Activated B cell treated with CpG ODN at 0.5 μM for 24 hours (primary cell): ENCODE measurements at regions not wholly inside any gene's neighbourhood (a gene's known extent, or its start where the extent isn't known, plus 50 kb on each side); places are given as distances from the start of the nearest gene placed in this dataset.

Experiments
- ATAC-seq: fragments of 200-7000 bp; cut with Tn5 transposase; one replicate; pipeline ENCODE4 v1.10.0; 2021; ENCODE audit warnings: low read depth, mild to moderate bottlenecking, moderate library complexity
- CTCF ChIA-PET: fragments of 350-600 bp; sonication (Branson Sonifier 250); formaldehyde crosslinking; loops from one replicate; lab custom pipeline; 2021; ENCODE audit warnings: antibody characterized with exemption; lab: Charles Lee
- POLR2A ChIA-PET: fragments of 350-600 bp; sonication (Branson Sonifier 250); formaldehyde crosslinking; loops from one replicate; lab custom pipeline; 2021; ENCODE audit warnings: antibody characterized with exemption; lab: Charles Lee
- DNase-seq: peaks from one replicate; pipeline ENCODE4 v3.0.0; 2022
- H3K27ac Mint-ChIP-seq: one replicate; pipeline ENCODE4 v1.8.0; 2020; ENCODE audit warnings: mixed read lengths
- H3K27me3 Mint-ChIP-seq: one replicate; pipeline ENCODE4 v1.8.0; 2021; ENCODE audit warnings: mixed read lengths
- H3K36me3 Mint-ChIP-seq: one replicate; pipeline ENCODE4 v1.8.0; 2021; ENCODE audit warnings: low read depth, mixed read lengths
- H3K4me1 Mint-ChIP-seq: one replicate; pipeline ENCODE4 v1.8.0; 2021; ENCODE audit warnings: mixed read lengths
- H3K4me3 Mint-ChIP-seq: one replicate; pipeline ENCODE4 v1.8.0; 2020; ENCODE audit warnings: mild to moderate bottlenecking, mixed read lengths
- H3K9me3 Mint-ChIP-seq: one replicate; pipeline ENCODE4 v1.8.0; 2020; ENCODE audit warnings: mixed read lengths
- CTCF ChIP-seq: fragments of 200-600 bp; IDR thresholded peaks from one replicate; pipeline ENCODE4 v1.8.0; 2022; ENCODE audit warnings: antibody characterized with exemption, mild to moderate bottlenecking
- intact Hi-C: fragments of 100-400 bp; cut with micrococcal nuclease; formaldehyde crosslinking; loops from one replicate; pipeline ENCODE4 v1.15.1; 2024

DNA sequence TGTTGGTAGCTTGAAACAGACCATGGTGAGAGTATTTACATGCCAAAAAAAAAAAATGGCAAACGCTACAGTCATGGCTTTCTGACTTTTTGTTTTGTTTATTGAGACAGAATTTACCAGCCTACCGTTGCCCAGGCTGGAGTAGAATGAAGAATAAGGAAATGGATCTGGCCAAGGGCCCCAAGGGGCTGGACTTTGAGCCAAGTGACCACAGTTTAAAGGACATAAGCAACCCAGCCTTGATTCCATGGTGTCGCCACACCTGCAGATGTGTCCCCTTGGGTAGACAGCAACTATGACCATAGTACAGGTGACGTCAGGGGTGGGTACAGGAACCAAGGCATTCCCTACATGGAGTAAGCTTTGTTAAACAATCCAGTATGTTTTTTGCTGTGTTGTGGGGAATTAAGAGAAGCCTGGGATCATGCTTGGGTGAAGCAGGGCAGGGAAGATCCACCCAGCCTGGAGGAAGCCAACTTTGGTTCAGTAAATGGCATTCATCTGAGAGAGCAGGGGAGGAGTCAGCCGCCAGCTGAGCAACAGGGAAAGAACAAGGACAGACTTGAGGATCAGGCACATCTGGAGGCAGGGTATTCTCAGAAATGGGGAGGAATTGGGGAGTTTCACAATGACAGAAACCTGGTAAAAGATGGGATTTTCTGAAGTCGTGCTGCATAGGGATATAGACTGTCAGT, 110.3 kb upstream of the SH3BP4 start:
- intact Hi-C loops, result no loop called here
- DNase-seq (no peak), ATAC-seq (no peak)
- Mint-ChIP-seq H3K36me3 (no peaks in the 10 kb centered on the region), H3K27me3 (peaks cover 17% of the 10 kb centered on the region), H3K4me1 (no peaks in the 10 kb centered on the region), H3K9me3 (no peaks in the 10 kb centered on the region), H3K4me3 (no peak overlapping the region), H3K27ac (no peak overlapping the region)
- ChIA-PET POLR2A (no interaction called here), CTCF (no interaction called here)
- TF ChIP-seq CTCF, result no peak

- DNase-seq (no peak), ATAC-seq (no peak)
- no peaks in the 10 kb centered on the region for H3K4me1 Mint-ChIP-seq
- no peaks in the 10 kb centered on the region for H3K9me3 Mint-ChIP-seq
- no peak overlapping the region for H3K27ac Mint-ChIP-seq
- ChIA-PET POLR2A (no interaction called here), CTCF (no interaction called here)
- TF ChIP-seq CTCF, result no peak
- intact Hi-C loops, result no loop called here
- no peak overlapping the region for H3K4me3 Mint-ChIP-seq
- H3K36me3 Mint-ChIP-seq, result no peaks in the 10 kb centered on the region
- peaks cover 17% of the 10 kb centered on the region for H3K27me3 Mint-ChIP-seq
Measured at GRCh38 chr2:234840336-234840735, 111.5 kb upstream of the SH3BP4 start.

- H3K9me3 Mint-ChIP-seq, result no peaks in the 10 kb centered on the region
- peaks cover 17% of the 10 kb centered on the region for H3K27me3 Mint-ChIP-seq
- no peak overlapping the region for H3K27ac Mint-ChIP-seq
- TF ChIP-seq CTCF, result no peak
- H3K4me1 Mint-ChIP-seq, result no peaks in the 10 kb centered on the region
- DNase-seq (no peak), ATAC-seq (no peak)
- no peaks in the 10 kb centered on the region for H3K36me3 Mint-ChIP-seq
- intact Hi-C loops, result no loop called here
- H3K4me3 Mint-ChIP-seq, result no peak overlapping the region
- CTCF ChIA-PET, result no interaction called here
- POLR2A ChIA-PET, result no interaction called here
Measured at GRCh38 chr2:234839285-234839684, 112.5 kb upstream of the SH3BP4 start.

- DNase-seq (no peak), ATAC-seq (no peak)
- Mint-ChIP-seq H3K4me3 (no peak overlapping the region), H3K9me3 (no peaks in the 10 kb centered on the region), H3K4me1 (no peaks in the 10 kb centered on the region), H3K36me3 (no peaks in the 10 kb centered on the region), H3K27me3 (peaks cover 10% of the 10 kb centered on the region), H3K27ac (no peak overlapping the region)
- intact Hi-C loops, result no loop called here
- ChIA-PET POLR2A (no interaction called here), CTCF (no interaction called here)
- no peak for TF ChIP-seq CTCF
Measured at GRCh38 chr2:234836271-234836670, 115.5 kb upstream of the SH3BP4 start.

DNA sequence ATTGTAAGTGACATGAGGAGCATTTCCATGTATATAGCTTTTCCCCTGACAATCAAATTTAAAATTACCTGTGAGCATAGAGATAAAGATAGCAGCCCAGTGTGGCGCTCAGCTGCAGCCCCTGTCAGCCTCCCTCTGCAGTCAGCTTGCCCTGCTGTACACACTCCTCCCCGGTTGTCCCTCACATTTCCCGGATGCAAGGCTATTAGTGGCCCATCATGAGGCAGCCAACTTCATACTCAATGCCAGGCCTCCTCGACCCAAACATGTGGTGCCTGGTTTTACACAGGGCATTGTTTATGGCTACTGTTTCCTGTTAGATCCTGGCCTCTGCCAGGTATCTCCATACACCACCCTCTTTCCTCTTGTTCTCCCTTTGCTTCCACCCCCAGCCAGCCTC, 116.1 kb upstream of the SH3BP4 start:
- no peak overlapping the region for H3K4me3 Mint-ChIP-seq
- CTCF ChIA-PET, result no interaction called here

More for the DNA sequence above, 116.1 kb upstream of the SH3BP4 start:
- Mint-ChIP-seq H3K4me1 (no peaks in the 10 kb centered on the region), H3K27me3 (peaks cover 14% of the 10 kb centered on the region), H3K27ac (no peak overlapping the region), H3K9me3 (no peaks in the 10 kb centered on the region), H3K36me3 (no peaks in the 10 kb centered on the region)
- intact Hi-C loops, result no loop called here
- no peak for ATAC-seq
- TF ChIP-seq CTCF, result no peak
- POLR2A ChIA-PET, result no interaction called here
- DNase-seq, result no peak
